Mucosa of gallbladder (tissue), 1 donor: ENCODE measurements at regions not wholly inside any gene's neighbourhood (a gene's known extent, or its start where the extent isn't known, plus 50 kb on each side); places are given as distances from the start of the nearest gene placed in this dataset.

ENCODE experiments used
- DNase-seq: peaks from one replicate; pipeline ENCODE4 v3.0.0-alpha.2; 2020; ENCODE audit warnings: low spot score
- donor health status: DM: no; HTN: no; CAD: no.

DNA sequence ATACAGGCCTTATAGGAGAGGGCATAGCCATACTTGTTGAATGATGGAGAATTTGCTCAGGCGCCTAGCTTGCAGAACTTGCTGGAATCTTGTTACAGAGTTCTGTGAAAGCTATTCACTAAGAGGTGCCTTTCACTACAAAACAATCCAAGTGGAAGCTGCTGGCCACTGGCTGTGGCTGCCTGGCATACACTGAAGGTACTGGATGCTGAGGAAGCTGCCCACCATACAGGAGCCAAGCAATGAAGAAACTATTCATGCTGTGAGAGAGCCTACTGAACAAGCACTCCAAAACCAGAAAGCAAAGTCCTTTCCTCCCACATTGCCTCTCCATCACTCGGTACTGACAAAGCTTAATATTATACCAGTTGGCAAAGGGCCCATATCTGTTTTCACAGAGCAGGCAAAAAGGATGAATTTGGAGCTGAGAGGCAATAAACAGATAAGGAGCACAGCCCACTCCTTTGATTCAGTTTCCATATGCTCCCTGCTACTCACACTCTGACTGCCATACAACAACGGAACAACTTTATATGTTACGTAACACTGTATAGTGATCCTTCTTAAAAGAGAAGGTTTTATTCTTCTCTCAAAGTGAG, 192.6 kb upstream of the ALCAM start:
- DNase-seq = no peak

DNA sequence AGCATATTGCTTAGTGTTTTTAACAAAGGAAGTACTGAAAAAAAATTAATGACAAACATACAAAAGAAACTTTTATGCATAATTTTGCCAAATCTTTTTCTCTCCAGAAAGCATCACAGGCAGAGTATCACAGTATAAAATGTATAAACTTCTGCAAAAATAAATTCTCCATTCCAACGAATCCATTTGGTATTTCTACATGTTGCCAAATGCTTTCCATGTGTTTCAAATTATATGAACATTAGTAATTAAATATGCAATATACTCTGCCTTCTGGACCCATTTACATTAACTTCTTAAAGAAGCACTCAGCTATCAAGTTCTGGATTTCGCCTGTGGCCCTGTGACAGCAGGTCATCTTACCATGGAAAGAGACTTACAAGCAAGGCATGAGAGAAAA, 189.1 kb upstream of the ALCAM start:
- no peak for DNase-seq

DNA sequence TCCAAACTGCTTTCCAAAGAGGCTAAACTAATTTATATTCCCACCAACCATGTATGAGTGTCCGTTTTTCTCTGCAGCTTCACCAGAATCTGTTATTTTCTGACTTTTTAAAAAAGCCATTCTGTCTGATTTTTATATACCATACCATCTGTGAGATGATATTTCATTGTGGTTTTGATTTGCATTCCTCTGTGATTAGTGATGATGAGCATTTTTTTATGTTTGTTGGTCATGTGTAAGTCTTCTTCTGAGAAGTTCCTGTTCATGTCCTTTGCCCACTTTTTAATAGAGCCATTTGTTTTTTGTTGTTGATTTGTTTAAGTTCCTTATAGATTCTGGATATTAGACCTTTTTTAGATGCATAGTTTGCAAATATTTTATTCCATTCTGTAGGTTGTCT, 179.4 kb upstream of the ALCAM start:
- no peak for DNase-seq

DNA sequence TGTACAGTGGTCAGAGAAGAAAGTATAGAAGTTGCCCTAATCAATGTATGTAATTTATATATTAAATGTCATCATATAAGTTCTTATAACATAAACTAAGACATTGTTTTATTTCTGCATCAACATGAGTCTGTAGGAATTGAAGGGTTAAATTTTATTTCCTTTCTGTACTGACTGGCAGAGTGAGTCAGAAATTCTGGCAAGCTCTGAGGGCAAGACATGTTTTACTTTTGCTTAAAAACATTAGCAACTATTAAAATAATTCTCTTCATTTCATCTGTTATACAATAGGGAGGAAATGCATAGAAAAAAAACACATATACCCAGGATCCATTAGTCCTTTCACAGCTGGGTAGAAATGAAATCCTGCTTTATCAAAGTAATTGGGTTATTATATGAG, 171.4 kb upstream of the ALCAM start:
- no peak for DNase-seq

DNA sequence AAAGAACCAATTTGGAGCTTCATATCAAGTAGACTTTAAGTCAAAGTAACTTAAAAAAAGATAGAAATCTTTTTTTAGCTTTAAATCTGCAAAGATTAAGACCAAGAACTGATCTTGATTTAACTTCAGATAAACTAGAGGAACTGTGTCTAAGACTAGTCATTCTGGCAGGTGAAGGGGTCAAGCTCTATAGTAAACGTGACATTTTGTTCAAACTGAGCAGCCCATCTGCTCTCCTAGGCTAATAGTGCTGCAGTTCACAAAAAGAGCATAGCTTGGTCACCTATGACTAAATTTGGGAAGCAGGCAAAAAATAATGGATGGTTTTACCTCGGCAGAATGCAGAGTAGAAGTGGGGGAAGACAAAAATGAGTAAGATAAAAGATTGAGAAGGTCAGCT, 168.8 kb upstream of the ALCAM start:
- DNase-seq = no peak

DNA sequence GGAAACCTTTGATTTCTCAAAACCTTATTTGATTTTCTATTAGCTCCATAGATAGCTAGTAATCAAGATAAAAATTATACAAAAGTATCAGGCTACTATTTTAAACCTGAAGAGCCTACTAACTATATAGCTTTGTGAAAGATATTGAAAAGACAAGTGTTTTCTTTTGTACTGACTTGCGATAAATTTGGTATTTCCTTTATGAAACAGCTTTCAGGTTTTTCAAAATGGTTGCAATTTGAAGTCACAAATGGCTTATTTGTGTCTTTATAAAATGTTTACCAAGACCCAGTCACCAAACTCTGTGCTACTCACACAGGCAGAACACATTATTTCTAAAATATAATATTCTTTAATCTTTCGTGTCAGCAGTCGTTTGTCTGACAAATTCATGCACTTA, 167.5 kb upstream of the ALCAM start:
- no peak for DNase-seq

DNA sequence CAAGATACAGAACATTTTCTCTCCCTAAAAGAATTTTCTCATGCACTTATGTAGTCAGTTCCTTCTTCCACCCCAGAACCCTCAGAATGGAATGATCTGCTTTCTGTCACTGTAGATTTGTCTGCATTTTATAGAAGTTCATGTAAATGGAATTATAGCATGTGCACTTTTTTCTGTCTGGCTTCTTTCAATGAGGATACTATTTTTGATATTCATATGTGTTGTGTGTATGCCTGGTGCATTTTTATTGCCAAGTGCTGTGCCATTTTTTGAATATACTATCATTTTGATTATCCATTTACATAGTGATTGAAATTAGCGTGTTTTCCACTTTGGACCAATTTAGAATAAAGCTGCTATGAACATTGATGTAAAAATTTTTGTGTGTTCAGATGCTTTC, 156.6 kb upstream of the ALCAM start:
- DNase-seq = no peak

DNA sequence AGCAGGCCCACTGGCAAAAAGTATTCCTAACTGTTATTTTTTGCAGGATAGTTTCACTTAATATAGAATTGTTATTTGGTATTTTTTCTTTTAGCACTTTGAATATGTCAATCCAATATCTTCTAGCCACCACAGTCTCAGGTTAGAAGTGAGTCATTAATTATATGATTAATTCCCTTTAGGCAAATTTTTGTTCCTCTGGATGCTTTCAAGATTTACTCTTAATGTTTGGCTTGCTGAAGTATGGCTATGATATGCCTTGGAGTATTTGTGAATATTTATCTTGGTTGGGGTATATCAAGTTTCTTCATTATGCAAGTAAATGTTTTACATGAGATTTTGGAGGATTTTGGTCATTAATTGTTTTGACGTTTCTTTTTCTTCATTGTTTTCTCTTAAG, 152.1 kb upstream of the ALCAM start:
- no peak for DNase-seq

DNA sequence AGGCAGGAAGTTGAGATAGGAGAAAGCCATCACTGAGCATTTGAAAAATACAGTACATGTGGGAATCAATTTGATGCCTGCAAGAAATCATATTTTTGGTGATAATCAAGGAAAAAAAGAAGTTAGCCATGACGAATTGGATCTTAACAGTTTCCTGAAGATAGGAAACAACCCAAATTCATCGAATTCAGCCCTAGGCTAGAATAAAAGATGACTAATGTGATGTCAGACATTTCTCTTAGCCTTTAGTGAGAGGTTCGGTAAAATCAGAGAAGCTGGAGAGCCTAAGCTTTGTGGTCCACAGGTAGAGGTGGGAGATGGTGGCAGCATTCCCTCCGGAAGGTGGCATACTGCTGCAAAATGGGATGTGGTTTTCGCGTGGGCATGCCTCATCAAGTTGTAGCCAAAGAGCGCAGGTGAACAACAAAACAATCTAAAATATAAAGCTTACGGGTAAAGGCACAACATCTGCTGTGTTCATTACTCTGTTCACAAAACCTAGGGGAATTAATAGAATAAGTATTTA, 144.1 kb upstream of the ALCAM start:
- DNase-seq = no peak

DNA sequence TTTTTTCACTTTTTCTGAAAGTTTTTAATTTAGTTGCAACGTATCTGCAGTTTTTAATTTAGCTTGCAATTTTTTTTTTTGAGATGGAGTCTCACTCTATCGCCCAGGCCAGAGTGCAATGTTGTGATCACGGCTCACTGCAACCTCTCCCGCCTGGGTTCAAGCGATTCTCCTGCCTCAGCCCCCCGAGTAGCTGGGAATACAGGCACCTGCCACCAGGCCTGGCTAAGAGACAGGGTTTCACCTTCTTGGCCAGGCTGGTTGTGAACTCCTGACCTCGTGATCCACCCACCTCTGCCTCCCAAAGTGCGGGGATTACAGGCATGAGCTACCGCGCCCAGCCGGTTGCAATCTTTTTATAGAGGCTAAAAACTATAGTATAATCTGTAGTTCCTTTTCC, 142.9 kb upstream of the ALCAM start:
- no peak for DNase-seq

DNA sequence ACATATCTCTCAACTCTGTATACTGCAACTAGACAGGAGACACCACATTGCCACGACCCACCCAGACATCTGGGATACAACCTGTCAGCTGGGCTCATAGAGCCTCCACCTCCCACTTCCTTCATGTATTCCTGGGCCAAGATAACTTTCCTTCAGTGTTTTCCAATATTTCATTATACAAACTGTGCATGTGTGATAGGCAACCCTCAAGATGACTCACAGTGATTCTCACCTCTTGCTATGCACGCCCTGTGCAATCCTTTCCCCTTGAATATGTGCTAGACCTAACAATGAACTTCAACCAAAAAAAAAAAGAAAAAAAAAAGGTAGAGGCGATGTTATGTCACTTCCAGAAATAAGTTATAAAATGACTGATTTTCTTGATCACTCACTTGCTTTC, 138.0 kb upstream of the ALCAM start:
- DNase-seq = no peak

DNA sequence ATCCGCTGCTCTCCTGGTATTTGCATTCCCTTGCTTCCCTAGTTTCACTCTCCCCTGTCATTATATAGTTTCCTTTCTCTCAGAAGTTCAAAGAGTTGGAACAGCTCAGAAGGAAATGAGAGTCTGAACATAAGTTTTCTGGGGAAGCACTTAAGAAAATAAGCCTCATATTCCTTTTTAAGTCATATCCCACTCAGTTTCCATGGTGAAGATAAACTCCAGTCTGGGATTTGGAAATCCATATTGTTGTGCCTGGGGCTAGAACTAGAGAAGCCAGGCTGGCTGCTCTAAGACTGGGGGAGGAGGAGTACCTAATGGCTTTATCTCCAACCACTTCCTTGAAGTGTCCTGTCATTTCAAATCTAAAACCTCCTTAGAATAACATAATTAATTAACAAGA, 134.2 kb upstream of the ALCAM start:
- no peak for DNase-seq

DNA sequence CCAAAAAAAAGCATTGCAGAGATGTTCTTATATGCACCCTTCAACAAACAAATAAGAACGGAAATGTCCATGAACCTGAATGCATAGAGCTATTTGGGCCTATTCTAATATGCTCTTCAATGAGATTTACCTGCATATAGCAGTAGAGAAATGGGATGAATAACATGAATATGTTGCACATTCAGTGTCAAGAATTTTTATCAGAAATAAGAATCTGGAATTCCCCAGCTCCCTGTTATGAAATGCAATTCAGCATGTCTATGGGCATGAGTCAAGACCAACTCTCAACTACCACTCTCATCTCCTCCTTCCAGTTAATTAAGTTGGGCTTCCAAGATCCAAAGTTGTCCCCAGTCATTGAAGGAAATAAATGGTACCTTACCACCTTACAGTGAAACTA, 133.7 kb upstream of the ALCAM start:
- no peak for DNase-seq

DNA sequence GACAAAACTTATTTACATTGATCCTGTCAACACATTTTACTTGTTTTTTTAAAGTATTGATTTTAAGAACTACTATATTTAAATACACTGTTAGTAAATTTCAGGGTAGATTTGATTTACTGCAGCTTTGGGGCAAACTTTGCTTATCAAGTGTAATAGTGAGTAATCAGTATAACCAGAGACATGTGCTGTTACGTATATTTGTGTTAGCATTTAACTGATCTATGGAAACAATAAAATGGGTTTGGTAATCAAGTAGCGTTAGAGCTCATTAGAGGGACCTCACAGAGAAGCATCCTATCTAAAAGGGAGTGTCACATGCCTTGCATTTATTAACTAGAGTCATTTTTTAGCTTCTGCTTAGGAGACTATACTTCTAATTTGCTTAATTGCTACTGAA, 131.5 kb upstream of the ALCAM start:
- no peak for DNase-seq

DNA sequence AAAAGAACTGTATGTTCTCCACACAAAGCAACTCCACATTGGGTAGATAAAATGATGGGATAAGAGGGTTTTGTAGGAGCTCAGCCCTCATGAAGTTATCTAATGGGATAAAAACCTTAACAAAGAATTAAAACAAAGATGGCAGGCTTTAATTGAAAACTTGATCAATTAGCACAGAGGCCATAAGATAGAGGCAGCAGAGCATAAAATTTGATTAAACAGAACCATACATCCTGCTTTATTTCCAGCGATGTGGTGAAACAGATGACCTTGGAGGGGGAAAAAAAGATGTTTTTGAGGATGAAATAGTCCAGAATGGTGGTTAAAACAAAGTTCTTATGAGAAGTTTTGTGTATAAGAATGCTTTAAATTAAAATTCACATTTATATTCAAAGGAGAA, 130.9 kb upstream of the ALCAM start:
- no peak for DNase-seq

DNA sequence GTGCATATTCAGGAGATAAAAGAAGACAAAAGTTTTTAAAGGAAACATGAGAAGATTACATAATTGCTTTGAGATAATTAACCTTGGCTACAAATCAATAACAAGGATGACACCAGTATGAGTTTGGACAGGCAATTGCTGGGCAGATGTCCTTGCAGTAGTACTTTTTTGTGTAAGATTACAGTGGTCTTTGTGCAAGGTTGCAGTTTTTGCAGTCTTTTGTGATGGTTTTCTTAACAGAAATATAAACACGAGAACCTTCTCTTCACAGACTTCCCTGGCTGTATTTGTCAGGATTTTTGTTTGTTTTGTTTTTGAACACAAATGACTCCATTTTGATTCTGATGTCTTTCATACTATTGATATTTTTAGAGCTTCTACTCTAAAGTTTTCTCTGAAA, 128.3 kb upstream of the ALCAM start:
- DNase-seq = no peak

DNA sequence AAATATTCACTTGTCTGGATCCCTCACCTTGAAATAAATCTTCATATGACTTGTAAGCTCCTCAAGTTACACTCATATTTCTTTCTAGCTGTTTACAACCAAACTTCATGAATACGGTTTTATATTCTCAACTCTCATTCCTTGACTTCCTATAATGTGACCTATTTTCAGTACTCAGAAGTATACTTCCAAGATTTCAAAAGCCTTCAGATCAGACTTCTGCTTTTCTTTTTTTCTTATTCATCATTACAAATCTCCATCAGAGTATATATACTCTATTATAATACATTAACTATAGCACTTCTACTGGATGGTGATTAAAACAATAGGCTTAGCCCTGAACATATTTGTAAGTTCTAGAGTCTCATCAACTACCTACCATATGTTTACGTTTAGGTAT, 123.6 kb upstream of the ALCAM start:
- no peak for DNase-seq

DNA sequence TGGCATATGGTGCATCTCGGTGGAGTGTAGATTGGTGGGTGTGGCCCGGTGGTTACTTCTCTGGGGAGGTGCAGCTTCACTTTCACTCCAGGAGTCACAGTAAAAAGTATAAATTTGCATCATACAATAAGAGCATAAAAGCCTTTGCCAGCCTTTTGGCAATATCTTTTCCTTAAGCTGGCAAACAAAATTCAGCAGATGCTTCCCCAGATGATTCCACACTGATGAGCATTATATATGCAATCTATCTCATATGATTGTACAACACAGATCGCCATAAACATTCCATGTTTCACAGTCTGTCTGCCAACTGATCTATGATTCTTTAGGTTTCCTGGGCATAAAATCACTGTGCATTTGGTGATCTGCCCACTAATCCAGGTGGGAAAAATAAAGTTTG, 120.2 kb upstream of the ALCAM start:
- DNase-seq = no peak

DNA sequence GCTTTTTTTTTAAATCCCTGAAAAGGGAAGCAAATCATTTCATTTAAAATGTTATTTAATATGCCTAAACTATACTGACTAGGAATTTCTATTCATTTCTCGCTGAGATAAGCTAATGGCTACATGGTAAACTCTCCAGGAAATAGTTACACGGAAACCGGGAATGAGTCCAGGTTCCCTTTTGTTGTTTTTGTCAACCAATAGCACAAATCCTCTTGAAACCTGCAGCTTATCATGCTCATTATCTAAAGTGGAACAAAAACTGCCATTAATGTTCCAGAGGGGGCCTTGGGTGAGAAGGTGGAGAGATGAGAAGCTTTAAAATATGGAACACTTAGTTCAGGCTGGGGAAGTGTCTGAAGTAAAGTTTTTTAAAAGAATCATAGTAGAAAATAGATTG, 113.5 kb upstream of the ALCAM start:
- no peak for DNase-seq

DNA sequence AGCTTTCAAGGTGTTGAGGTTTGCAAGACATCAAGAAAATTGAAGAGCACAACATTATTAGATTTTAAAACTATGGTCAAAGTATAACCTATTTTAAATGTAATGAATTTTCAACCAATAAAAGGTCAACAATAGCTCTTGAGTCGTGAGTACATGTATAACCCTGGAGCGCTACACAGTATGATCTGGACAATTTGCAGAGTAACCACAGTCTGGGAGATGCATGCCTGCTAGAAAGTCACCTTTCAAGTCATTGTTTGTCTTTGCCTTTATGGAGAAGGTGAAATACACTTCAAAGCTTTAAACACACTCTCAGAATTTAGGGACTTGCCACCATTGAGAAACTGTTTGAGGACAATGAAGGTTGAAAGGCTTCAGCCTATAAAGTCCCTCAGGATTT, 112.6 kb upstream of the ALCAM start:
- no peak for DNase-seq

DNA sequence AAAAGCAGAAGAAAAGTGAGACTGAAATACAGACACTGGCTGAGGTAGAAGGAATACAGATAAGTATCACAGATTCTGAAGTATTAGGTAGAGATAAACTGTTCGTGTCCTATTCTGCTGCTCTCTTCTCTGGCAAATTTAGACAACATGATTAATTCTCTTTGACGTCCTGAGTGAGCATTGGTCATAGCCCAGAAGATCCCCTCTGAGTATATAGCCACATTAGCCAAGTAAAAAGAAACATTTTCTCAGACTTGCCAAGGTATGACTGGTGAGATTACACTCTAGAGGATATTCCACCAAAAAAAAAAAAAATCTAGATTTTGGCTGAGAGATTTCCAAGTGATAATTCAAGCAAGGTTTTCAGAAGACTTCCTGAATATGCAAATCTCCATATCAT, 111.4 kb upstream of the ALCAM start:
- no peak for DNase-seq

DNA sequence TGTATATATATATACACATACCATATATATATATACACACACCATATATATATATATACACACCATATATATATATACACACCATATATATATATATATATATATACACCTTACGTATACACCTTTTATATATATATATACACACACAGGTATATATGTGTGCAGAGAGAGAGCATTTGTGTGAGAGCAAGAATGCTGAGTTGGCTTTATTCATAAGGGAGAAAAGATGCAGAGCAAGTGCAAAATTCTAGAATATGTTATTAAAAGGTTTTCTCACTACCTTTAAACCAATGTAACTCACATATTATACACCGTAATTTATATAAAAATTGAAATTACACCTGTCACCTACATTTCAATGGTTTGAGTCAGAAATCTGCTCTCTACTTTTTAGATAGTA, 107.2 kb upstream of the ALCAM start:
- no peak for DNase-seq

DNA sequence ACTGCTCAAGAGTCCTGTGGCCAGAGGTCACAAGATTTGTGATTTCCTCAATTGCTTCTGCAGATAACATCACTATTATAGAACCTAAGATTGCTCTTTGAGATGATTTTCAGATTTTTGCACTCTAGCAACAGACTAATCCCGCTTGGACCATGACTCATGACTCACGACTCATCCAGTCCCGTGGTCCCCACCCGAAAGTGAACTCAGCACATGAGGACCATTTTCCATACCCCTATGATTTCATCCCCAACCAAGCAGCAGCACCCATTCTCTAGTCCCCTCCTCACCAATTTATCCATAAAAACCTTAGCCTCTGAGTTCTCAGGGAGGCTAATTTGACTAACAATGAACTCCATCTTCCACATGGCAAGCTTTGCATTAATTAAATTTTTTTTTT, 106.3 kb upstream of the ALCAM start:
- no peak for DNase-seq

DNA sequence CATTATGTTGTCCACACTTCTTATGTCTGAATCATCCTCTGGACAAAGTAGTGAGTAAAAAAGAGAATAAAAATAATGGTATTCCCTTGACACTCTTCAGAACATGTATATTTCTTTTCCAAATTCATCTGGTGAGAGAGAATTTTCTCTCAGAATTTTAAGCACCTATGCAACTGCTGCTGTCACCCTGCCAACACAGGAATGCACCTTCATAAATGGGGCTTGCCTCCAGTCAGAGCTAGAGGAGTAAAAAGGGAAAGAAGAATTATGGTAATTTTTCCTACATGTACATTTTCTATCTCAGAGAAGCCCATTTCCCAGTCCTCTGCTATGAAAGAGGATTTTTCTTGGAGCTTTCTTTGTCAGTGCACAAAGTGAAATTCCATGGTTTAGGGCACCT, 92.2 kb upstream of the ALCAM start:
- DNase-seq = no peak

DNA sequence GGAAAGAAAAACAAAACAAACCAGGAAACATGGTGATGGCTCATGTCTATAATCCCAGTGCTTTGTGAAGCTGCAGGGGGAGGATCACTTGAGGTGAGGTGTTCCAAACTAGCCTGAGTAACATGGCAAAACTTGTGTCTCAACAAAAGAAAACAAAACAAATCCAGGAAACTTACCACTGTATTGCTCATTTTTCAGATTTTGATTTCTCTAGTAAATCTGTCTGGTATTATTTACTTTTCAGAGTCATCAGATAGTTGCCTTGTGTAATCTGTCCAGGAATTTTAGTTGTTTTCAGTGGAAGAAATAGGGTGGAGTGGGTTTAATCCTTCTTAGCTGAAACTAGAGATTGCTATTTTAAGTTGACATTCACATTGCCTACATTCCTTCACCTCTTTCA, 91.8 kb upstream of the ALCAM start:
- DNase-seq = no peak
